Left lobe of liver (tissue), 2 donors: ENCODE measurements at regions not wholly inside any gene's neighbourhood (a gene's known extent, or its start where the extent isn't known, plus 50 kb on each side); places are given as distances from the start of the nearest gene placed in this dataset.
"Not testable (repeated sequence)": the region's sequence is repeated elsewhere in the genome, so short reads cannot be mapped to it uniquely, and the experiment has no call there.

ENCODE experiments used
- ATAC-seq: fragments of 200-7000 bp; cut with Tn5 transposase; one replicate; pipeline ENCODE4 v1.9.1; 2020; ENCODE audit warnings: mild to moderate bottlenecking, moderate library complexity
- DNase-seq: peaks from one replicate; pipeline ENCODE4 v3.0.0-alpha.2; 2020; ENCODE audit warnings: low spot score
- donor health status: DM: no; HTN: no; CAD: no; lungs with moderate emphysema.
- donor health status: DM: no; HTN: yes; CAD: no.

DNA sequence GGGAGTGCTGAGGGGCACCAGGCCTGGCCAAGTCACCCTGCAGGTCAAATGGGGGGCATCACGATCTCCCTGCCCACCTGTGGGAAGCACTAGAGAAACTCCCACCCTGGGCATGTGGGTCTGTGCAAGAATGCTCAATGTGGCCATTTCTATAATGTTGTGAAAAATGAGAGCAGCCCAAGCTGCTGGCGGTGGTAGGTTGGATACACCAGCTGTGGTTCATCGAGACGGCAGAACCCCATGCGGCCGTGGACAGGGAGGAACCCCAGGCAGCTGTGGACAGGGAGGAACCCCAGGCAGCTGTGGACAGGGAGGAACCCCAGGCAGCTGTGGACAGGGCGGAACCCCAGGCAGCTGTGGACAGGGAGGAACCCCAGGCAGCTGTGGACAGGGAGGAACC lies 129.1 kb downstream of the BRD1 start:
- not testable (repeated sequence) for DNase-seq, ATAC-seq

DNA sequence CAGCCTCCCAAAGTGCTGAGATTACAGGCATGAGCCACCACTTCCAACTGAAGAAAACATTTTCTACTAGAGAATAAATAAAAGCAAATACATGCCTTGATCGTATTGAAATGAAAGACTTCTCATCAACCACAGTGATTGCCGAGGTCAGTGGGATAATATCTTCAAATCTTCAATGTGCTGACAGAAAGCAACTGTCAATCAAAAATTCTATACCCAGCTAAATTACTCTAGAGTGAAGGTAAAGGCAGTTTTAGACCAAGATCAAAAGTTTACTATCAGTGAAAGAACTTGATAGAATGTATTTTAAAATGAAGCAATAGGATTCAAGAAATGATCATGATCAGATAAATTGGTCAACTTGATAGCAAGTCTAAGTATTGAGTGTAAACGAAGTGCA lies 130.6 kb downstream of the BRD1 start:
- DNase-seq (no peak), ATAC-seq (no peak)

DNA sequence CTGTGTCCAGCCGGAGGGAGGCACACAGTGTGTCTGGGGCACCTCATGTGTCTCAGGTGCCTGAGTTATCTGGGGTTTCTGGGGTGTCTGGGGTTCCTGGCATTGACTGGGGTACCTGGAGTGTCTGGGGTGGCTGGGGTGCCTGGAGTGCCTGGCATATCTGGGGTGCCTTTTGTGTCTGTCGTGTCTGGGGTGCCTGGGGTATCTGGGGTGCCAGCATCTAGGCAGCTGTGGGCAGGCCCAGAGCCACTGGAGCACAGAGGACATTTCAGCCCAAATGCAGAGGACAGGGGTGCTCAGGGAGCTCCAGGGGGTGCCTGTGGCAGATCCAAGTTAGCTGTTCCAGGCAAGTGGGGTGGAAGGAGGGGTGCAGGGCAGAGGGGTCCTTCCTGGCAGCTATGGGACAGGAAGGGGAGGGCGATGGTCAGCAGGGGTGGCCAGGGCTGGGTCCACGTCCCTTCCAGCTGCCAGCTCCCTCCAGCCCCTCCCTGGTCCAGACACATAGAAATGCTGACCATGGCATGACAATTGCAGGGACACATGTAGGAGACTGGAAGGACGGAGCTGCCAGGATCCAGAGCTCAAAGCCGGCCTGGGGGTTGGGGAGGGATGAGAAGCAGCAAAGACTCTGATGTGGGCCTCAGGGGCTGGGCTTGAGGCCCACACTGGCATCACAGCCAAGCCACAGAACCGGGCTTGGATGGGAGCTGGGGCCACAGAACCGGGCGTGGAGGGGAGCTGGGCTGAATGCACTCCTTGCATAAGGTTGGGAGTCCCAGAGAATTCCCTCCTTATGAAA lies 133.0 kb downstream of the BRD1 start:
- ATAC-seq: no peak
- no peak for DNase-seq

DNA sequence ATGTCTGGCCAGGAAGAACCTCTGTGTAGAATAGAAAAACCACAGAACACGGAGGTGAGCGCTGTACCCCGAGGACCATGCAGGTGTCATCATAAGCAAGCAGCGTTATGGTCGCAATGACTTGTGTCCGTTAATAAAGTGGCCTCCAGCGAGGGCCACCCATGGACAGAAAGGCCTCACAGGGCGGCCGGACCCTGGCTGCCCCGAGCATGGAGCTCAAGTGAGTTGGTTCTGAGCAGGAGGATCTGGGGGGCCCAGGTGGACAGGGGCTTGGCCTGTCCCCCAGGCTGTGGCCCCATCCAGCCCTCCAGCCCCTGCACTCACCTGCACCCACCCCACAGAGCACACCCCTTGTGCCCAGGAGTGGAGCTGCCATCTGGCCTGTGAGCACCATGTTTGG lies 133.8 kb downstream of the BRD1 start:
- no peak for ATAC-seq
- DNase-seq: no peak

DNA sequence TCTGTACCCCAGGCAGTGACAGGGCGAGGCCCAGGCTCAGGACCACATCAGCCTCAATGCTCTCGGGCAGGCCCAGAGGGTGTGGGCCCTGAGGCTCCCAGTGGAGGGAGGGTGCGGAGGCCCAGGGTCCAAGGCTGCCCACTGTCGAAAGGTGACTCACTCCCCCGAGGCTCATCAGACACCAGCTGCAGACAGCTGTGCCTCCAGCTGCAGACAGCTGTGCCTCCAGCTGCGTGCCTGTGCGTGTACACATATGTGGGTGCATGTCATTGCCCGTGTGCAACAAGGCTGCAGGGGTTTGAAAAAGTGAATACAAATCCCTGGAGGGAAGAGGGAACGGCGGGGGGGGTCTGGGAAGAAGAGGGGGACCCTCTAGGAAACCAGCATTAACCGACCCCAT lies 134.3 kb downstream of the BRD1 start:
- DNase-seq: no peak
- ATAC-seq: no peak

DNA sequence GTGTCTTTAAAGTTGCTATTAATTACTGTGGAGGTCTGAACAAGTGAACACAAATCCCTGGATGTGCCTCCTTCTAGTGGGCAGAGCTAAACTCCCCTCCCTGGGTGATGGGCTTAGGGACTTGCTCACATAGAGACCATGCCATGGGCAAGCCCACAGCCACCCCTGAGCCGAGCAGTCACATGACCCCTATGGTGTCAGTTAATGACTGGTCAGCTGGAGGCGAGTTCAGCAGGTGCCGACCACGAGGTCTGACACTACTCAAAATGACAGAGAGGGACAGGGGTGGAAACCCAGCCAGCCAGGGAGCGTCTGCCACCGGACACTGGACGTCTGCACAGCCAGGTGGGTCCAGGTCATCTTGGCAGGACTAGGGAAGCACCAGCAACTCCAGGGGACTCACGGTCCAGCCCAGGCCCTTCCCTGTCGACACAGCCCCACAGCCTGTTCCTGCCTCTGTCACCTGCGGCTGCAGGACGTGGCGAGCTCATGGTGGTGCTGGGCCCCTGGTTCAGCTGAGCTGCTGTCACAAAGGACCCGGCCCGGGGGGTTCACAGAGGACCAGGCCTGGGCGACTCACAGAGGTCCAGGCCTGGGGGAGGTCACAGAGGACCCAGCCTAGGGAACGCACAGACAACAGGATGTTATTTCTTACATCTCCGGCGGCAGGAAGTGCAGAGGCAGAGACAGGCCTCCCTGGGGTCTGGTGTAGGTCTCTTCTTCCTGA lies 135.0 kb downstream of the BRD1 start:
- DNase-seq: no peak
- ATAC-seq: no peak

DNA sequence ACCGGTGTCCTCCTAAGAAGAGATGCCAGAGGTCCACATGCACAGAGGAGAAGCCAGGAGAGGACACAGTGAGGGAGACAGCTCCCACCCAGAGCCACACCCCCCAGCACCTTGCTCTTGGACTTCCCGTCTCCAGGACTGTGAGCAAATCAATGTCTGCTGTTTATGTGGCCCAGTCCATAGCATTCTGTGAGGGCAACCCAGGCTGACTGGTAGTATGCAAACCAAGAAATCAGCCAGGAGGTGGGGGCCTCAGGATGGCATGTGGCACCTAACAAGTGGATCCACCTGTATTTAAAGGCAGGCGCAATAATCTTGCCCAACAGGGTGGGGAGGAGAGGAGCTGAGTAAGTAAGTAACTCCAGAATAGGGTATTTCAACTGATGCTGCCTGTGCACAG lies 136.4 kb downstream of the BRD1 start:
- ATAC-seq (no peak), DNase-seq (no peak)

DNA sequence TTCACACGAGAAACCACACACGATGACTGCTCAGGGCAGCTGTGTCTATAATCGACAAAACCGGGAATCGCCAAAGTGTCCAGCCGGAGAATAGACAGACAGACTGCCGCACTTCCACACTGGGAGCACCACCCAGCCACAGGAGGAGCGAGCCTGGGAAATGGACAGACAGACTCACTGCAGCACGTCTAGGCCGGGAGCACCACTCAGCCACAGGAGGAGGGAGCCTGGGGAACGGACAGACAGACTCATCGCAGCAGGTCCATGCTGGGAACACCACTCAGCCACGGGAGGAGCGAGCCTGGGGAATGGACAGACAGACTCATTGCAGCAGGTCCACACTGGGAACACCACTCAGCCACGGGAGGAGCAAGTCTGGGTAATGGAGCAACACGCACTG lies 137.2 kb downstream of the BRD1 start:
- no peak for ATAC-seq

DNA sequence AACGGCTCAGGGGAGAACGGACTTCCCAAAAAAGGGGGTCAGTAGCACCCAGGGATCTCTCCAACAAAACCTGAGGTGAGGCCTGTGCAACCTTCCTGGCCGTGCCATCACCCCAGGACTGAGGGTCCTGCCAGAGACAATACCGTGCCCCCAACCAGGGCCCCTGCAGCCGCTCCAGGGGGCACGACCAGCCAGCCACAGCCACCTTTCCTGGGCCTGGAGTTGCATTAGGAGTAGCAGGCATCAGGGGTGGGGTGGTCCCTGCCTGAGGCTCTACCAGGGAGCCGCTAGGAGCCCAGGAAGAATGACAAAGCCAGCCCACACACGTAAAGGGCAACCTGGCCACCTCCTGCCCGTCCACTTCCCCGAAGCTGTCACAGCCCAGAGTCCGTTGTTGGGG lies 137.8 kb downstream of the BRD1 start:
- no peak for ATAC-seq

More for the DNA sequence above, 137.2 kb downstream of the BRD1 start:
- DNase-seq: no peak

DNA sequence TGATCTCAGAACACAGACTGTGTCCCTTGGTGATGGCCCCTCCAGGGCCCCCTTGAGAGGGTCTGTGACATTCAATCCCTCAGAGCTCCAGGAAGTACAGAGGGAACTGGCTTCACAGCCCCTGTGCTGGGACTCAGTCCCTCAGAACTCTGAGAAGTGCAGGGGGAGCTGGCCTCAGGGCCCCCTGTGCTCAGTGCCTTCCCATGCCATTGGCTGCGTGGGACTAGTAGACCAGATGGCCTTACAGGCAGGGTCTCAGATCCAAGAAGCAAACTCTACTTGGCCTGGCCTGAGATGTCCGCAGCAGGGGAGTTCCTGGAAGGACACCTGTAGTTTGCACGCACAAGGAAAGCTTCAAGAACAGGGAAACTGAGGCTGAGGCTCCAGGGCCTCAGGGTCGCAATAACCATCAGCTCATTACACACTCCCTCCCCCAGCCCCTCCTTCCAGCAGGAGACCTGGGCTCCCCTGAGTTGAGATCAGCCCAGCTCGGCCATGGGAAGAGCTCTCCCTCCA lies 138.4 kb downstream of the BRD1 start:
- ATAC-seq (no peak), DNase-seq (no peak)

More for the DNA sequence above, 137.8 kb downstream of the BRD1 start:
- DNase-seq: no peak

DNA sequence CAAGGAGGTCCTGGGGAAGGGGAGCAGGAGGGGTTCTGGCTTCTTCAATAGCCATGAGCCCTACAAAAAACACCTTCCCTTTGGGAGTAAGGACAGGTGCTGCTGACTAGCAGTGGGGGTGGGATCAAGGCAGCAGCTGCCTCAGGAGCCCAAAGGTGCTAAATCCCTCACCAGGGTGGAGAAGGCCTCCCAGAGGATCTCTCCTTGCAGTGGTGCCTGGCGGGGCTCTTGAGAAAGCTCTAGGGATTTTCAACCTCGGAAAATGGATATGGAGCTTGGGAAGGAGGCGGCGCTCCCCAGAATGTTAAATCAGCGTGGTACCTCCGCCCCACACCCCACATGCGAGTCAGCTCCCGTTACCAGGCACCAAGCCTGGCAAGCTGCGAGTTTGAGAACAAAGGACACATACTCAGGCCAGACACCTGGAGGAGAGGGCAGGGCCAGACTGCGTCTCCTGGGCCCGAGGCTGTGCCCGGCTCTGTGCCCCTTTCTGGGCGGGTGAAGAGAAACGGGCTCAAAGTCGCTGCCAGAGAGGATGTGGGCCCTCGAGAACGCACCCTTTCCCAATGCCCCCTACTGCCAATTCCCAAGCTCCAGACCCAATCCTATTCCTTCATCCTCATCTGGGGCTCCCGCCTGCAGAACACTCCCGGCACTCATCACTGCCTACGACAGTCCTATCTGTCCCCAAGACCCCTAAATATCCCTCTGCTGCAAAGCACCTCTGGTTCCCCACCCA lies 139.0 kb downstream of the BRD1 start:
- DNase-seq: no peak

DNA sequence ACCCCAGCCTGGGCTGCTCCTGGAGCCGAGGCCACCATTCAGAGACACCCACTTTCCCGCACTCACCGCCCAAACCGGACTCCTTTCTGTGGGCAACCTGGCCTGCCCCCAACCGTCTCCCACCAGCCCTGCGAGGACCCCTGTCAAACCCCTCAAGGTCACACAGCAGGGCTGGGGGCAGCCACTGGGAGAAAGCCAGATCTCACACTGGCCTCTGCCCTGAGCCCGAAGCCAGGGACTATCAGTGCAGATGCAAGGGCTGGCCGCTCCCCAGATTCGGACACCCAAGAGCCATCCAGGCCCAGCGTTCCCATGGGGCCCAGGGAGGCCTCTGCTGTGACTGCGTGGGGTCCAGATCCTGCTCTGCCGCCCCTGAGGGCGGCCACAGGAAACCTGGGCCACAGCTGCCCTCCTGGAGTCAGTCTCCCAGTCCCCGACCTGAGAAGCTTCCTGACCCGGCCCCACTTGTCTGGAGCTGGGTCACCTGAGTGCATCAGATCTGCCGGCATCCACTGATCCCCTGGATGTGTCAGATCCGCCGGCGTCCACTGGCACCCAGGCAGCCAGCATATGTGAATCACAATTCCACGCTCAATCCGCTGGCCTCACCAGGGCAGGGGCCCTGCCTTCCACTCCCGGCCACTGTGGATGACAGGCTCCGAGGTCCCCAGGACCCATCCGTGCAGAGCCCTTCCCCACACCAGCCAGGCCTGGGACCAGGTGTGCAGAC lies 139.7 kb downstream of the BRD1 start:
- ATAC-seq: no peak

More for the DNA sequence above, 139.0 kb downstream of the BRD1 start:
- no peak for ATAC-seq

DNA sequence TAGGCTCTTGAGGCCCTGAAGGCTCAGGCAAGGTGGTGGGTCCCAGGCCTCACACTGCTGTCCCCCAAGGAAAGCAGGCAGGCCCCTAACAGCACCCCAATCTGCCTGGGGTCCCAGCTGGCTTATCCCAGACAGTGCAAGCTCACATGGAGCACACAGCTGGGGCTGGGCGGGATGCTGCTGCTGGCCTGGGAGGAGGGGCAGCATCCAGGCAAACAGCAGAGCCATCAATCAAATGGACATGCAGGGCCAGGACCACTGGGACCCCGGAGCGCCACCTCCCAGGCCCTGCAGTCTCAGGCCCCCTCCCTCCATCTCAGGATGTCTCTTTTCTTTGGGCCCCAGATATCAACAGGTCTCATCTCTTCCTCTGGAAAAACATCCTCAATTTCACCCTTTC lies 140.3 kb downstream of the BRD1 start:
- DNase-seq (no peak), ATAC-seq (no peak)

More for the DNA sequence above, 139.7 kb downstream of the BRD1 start:
- no peak for DNase-seq

DNA sequence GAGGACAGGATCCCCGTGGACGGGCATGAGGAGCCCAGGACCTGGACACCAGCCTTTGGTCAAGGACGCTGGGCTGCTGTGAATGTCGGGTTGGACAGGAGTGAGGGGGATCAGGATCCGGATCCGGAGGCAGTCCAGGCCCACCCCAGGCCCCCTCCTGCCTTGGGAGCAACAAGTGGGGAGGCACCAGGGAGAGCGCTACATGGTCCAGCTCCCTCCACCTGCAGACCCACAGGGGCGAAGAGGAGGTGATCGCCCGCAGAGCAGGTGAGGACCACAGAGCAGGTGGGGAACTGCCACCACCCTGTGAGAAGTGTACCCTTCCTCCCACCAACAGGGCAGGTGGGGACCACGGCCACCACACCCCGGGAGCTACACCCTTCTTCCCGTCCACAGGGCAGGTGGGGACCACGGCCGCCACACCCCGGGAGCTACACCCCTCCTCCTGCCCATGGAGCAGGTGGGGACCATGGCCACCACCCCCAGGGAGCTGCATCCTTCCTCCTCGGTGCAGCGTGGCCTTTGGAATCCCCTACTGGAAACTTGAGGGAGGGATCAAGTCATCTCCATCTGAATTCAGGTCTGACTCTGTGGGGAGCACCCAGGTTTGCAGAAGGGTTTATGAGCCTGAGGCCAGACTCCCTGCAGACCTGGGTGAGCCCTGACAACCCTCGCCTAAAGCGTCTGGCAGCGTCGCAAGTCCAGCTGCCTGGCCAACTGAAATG lies 141.0 kb downstream of the BRD1 start:
- DNase-seq (no peak), ATAC-seq (no peak)

DNA sequence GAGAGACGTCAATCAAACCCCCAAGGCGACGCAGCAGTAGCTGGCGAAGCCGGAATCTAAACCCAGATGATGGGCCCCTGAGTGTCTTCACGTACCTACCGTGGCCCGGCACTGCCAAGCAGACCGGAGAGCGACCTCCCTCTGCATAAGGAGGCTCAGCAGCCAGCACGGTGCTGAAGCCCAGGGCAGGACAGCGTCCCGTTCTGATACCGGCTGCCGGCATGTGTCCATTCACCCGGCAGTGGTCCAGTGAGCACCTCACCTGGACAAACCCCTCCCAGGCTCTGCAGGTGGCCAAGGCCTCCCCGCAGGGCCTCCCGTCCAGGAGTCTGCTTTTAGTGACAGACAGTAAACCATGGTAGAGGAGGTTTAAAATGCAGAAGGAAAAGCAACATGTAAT lies 142.0 kb downstream of the BRD1 start:
- DNase-seq (no peak), ATAC-seq (no peak)

DNA sequence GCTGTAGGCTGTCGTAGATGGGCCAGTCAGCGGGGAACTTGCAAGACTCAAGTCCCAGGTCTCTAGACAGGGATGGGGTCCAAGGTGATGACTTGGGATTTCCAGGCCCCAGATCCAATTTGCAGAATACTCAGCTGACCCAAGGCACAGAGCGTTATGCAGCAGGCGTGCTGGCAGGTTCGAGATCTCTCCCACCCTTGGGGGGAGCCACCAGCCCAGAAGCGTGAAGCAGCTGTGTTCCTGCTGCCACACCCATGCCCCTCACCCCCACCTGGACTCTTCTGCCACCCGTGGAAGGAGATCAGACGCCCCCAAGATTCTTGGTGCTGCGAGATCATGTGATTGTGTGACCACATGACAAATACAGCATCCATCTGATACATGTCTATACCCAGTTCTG lies 142.6 kb downstream of the BRD1 start:
- ATAC-seq (no peak), DNase-seq (no peak)

DNA sequence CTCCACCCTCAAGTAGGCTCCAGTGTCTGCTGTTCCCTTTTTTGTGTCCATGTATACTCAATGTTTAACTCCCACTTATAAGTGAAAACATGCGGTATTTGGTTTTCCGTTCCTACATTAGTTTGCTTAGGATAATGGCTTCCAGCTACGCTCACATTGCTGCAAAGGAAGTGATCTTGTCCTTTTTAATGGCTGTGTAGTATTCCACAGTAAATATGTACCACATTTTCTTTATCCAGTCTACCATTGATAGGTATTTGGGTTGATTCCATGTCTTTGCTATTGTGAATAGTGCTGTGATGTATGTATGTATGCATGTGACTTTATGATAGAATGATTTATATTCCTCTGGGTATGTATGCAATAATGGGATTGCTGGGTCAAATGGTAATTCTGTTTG lies 144.6 kb downstream of the BRD1 start:
- ATAC-seq (no peak), DNase-seq (no peak)

DNA sequence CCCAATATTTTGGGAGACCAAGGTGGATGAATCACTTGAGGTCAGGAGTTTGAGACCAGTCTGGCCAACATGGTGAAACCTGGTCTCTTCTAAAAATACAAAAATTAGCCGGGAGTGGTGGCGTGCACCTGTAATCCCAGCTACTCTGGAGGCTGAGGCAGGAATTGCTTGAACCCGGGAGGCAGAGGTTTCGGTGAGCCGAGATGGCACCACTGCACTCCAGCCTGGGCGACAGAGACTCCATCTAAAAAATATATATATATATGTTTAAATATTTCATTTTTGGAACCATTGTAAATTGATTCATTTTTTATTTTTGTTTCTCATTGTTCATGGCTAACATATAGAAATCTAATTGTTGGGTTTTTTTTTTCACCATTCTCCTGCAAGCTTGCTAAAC lies 146.9 kb downstream of the BRD1 start:
- ATAC-seq, DNase-seq: not testable (repeated sequence)

DNA sequence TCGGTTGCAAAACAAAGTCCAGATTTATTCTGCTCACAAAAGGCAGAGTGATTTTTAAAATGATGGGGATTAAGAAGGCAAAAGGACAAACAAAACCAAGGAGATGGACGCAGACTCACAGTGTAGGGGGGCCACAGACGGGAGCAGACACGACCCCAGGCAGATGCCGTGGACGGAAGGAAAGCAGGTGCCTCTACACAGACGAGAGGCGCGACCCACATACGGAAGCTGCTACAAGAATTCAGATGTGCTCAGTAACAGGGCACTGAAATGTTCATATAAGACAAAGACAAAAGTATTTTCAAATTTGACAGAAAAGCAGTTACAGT lies 148.9 kb downstream of the BRD1 start:
- DNase-seq (peak; percentile 19), ATAC-seq (no peak)

DNA sequence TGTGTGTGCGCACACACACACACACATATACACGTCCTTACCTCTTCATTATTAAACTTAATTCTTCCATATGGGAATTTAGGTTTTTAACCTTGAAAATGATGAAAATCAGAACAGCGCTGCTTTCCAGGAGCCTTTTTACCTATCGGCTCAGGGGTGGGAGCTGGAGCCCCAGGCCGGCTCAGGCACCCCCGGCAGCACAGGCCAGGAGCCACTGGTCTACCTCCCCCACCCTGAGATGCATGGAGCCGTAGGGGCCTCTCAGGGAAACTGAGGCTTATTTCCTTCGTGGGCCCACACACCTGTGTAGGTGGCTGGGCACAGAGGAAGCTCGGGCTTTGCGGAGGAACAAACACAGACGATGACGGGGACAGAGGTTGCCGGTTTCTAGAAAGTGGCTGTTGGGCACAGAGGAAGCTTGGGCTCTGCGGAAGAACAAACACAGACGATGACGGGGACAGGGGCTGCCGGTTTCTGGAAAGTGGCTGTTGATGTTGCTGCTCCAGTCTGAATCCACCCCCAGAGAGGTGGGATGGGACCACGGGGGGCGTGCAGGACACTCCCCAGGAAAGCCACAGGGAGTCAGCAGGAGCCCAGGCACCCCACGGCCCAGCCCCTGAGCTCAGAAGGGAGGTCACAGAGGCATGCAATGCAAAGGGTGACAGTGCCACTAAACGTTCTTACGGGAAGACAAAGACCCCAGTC lies 149.4 kb downstream of the BRD1 start:
- peak; percentile 14 for DNase-seq
- ATAC-seq: no peak
